ENCODE measurements at regions not wholly inside any gene's neighbourhood (a gene's known extent, or its start where the extent isn't known, plus 50 kb on each side); places are given as distances from the start of the nearest gene placed in this dataset.
"Not testable (repeated sequence)": the region's sequence is repeated elsewhere in the genome, so short reads cannot be mapped to it uniquely, and the experiment has no call there.

- Histone ChIP-seq H3K27me3 (no peaks in the 10 kb centered on the region), H3K4me1 (no peaks in the 10 kb centered on the region), H3K9me3 (no peaks in the 10 kb centered on the region), H3K4me3 (no peak overlapping the region), H3K36me3 (no peaks in the 10 kb centered on the region), H3K27ac (no peak overlapping the region)
- no peak for DNase-seq (ENCODE audit: low spot score in 2 of 2)
- intact Hi-C loops (cut with DNase I; ENCODE audit: low total_unique reads) = no loop called here
- no peak for TF ChIP-seq POLR2A (IDR thresholded peaks at IDR 0.05)
- TF ChIP-seq CTCF (IDR thresholded peaks at IDR 0.05) = no peak
- TF ChIP-seq POLR2AphosphoS5 (IDR thresholded peaks at IDR 0.05) = no peak
Measured at GRCh38 chr2:61736953-61737352, 116.9 kb downstream of the FAM161A start.

DNA sequence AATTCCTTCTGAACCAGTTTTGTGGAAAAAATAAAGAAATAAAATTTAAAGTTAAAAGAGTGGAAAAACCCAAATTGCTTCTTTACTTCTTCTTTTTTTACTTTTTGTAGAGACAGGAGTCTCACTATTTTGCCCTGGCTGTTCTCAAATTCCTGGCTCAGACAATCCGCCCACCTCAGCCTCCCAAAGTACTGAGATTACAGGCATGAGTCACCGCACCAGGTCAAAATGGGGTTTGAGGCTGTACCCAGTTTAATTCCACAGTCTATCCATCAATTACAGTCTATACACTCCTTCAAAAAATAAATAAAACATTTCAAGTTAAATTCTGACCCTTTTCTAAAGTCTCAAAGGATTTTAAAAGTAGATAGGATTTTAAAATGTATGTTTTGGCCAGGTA lies 120.3 kb downstream of the FAM161A start:
- DNase-seq (ENCODE audit: low spot score in 2 of 2) = no peak
- no peaks in the 10 kb centered on the region for H3K4me1 ChIP-seq
- intact Hi-C loops (cut with DNase I; ENCODE audit: low total_unique reads) = no loop called here
- H3K9me3 ChIP-seq = no peaks in the 10 kb centered on the region
- H3K27me3 ChIP-seq = no peaks in the 10 kb centered on the region
- H3K4me3 ChIP-seq = no peak overlapping the region
- no peak overlapping the region for H3K27ac ChIP-seq
- TF ChIP-seq POLR2A (IDR thresholded peaks at IDR 0.05) (no peak), POLR2AphosphoS5 (IDR thresholded peaks at IDR 0.05) (no peak), CTCF (IDR thresholded peaks at IDR 0.05) (no peak)
- no peaks in the 10 kb centered on the region for H3K36me3 ChIP-seq

GRCh38 chr2:61732787-61733186 lies 121.1 kb downstream of the FAM161A start:
- intact Hi-C loops (cut with DNase I; ENCODE audit: low total_unique reads) = no loop called here

DNA sequence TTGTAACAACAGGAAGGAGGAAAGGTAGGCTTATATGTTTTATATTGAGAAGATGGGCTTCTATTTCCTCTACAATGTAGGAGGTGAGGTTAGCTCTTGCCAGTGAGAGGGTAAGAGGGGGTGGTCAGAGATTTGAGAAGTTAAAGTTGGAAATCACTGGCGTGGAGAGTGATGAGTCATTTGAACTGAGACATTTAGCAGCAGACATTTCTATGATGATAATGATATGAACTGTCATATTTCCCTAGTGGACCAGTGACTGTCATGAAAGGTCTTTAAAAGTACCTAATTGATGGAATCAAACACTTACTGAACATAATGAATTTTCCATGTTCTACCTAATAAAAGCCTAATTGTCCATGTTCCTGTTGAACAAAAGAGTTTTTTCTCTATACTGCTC lies 126.1 kb downstream of the FAM161A start:
- intact Hi-C loops (cut with DNase I; ENCODE audit: low total_unique reads) = no loop called here
- H3K9me3 ChIP-seq = no peaks in the 10 kb centered on the region
- no peak for DNase-seq (ENCODE audit: low spot score in 2 of 2)
- no peaks in the 10 kb centered on the region for H3K36me3 ChIP-seq
- no peaks in the 10 kb centered on the region for H3K4me1 ChIP-seq
- no peaks in the 10 kb centered on the region for H3K27me3 ChIP-seq
- H3K4me3 ChIP-seq = no peak overlapping the region
- no peak for TF ChIP-seq CTCF (IDR thresholded peaks at IDR 0.05)
- no peak for TF ChIP-seq POLR2A (IDR thresholded peaks at IDR 0.05)
- TF ChIP-seq POLR2AphosphoS5 (IDR thresholded peaks at IDR 0.05) = no peak
- no peak overlapping the region for H3K27ac ChIP-seq

More at GRCh38 chr2:61732787-61733186, 121.1 kb downstream of the FAM161A start:
- TF ChIP-seq POLR2AphosphoS5 (IDR thresholded peaks at IDR 0.05) = no peak
- TF ChIP-seq CTCF (IDR thresholded peaks at IDR 0.05) = no peak
- DNase-seq (ENCODE audit: low spot score in 2 of 2) = no peak
- Histone ChIP-seq H3K36me3 (no peaks in the 10 kb centered on the region), H3K9me3 (no peaks in the 10 kb centered on the region), H3K27ac (no peak overlapping the region), H3K27me3 (no peaks in the 10 kb centered on the region), H3K4me3 (no peak overlapping the region), H3K4me1 (no peaks in the 10 kb centered on the region)

DNA sequence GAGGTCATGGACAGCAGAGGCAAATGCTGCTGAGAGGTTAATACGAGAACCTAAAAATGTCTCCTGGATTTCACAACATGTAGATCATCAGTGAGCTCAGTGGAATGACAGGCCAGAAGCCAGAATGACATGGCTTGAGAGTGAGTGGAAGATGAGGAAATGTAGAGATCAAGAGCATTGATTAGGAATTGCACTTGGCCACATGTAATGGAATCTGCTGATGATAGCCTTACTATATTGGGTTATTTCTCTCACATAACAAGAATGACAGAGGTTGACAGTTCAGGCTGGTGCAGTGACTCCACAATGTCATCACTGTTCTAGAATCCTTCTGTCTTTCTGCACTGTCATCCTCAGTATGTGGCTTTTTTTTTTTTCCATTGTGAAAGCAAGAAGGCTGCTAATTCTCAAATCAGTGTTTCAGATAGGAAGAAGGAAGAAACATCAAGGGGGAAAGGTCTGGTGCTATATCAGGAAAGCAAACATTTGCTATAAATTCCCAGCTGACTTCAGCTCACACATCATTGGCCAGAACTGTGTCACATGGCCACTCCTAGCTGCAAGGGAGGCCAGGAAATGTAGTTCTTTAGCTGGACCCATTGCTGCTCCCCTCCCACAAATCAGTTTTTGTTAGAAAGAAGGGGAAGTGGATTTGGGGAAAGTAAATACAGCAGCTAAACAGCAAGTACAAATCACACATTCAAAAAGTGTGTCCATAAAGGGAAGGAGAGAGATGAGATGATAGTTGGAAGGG lies 127.2 kb downstream of the FAM161A start:
- TF ChIP-seq CTCF (IDR thresholded peaks at IDR 0.05) (no peak), POLR2AphosphoS5 (IDR thresholded peaks at IDR 0.05) (no peak), POLR2A (IDR thresholded peaks at IDR 0.05) (no peak)
- Histone ChIP-seq H3K4me3 (no peak overlapping the region), H3K27ac (no peak overlapping the region), H3K4me1 (no peaks in the 10 kb centered on the region), H3K27me3 (no peaks in the 10 kb centered on the region), H3K36me3 (no peaks in the 10 kb centered on the region), H3K9me3 (no peaks in the 10 kb centered on the region)
- intact Hi-C loops (cut with DNase I; ENCODE audit: low total_unique reads) = no loop called here
- no peak for DNase-seq (ENCODE audit: low spot score in 2 of 2)

GRCh38 chr2:61723364-61723763 lies 130.5 kb downstream of the FAM161A start:
- not testable (repeated sequence) for DNase-seq (ENCODE audit: low spot score in 2 of 2)

More at GRCh38 chr2:61723364-61723763, 130.5 kb downstream of the FAM161A start:
- H3K27me3 ChIP-seq; H3K36me3 ChIP-seq; H3K9me3 ChIP-seq; H3K27ac ChIP-seq; intact Hi-C loops (cut with DNase I; ENCODE audit: low total_unique reads); H3K4me3 ChIP-seq; H3K4me1 ChIP-seq: not testable (repeated sequence)

Data from breast epithelium (tissue), 4 donors.